IMR-90 (cell line): ENCODE measurements at regions not wholly inside any gene's neighbourhood (a gene's known extent, or its start where the extent isn't known, plus 50 kb on each side); places are given as distances from the start of the nearest gene placed in this dataset.

Source experiments
- CHD1 ChIP-seq: IDR thresholded peaks from 2 replicates; pipeline ENCODE4 v1.6.1; 2012; ENCODE audit warnings: low read depth, low read length, improper control_type of control experiment
- MAFK ChIP-seq: IDR thresholded peaks from 2 replicates; pipeline ENCODE4 v1.6.1; 2012; ENCODE audit warnings: low read depth, low read length, improper control_type of control experiment
- POLR2A ChIP-seq: IDR thresholded peaks from 2 replicates; pipeline ENCODE4 v1.6.1; 2012; ENCODE audit warnings: mild to moderate bottlenecking, low read depth, low read length
- RAD21 ChIP-seq: IDR thresholded peaks from 2 replicates; pipeline ENCODE4 v1.6.1; 2012; ENCODE audit warnings: low read length, improper control_type of control experiment
- TF ChIP-seq, protein P1 (sequence below): conservative IDR thresholded peaks from 2 replicates; pipeline ENCODE4 v1.5.1; 2012; ENCODE audit warnings: mild to moderate bottlenecking, low read depth, low read length, improper control_type of control experiment
- TF ChIP-seq, protein P2 (sequence below): fragments of 150-350 bp; IDR thresholded peaks from 2 replicates; pipeline ENCODE4 v1.6.1; 2016; ENCODE audit warnings: low read depth, mild to moderate bottlenecking, low read length, moderate library complexity, borderline replicate concordance

DNA sequence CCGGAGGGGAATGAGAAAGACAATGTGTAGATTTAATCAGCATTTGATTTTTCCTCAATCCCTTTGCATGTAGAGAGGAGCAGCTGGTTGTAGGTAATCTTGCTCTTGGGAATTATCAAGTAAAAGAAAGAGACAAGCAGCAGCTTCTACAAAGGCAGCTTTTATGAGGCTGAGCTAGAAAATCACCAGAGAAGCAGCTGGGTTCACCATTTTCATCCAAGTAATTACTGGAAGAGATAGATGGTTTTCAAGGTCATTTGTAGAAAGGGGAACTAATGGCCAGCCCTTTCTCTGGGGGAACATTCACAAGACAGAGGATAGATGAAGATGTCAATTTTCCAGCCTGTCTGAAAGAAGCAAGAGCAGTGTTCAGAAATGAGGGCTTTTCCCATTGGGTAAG is 113.0 kb downstream of the RND3 start:
- TF ChIP-seq, protein P1, sequence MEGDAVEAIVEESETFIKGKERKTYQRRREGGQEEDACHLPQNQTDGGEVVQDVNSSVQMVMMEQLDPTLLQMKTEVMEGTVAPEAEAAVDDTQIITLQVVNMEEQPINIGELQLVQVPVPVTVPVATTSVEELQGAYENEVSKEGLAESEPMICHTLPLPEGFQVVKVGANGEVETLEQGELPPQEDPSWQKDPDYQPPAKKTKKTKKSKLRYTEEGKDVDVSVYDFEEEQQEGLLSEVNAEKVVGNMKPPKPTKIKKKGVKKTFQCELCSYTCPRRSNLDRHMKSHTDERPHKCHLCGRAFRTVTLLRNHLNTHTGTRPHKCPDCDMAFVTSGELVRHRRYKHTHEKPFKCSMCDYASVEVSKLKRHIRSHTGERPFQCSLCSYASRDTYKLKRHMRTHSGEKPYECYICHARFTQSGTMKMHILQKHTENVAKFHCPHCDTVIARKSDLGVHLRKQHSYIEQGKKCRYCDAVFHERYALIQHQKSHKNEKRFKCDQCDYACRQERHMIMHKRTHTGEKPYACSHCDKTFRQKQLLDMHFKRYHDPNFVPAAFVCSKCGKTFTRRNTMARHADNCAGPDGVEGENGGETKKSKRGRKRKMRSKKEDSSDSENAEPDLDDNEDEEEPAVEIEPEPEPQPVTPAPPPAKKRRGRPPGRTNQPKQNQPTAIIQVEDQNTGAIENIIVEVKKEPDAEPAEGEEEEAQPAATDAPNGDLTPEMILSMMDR: no peak
- TF ChIP-seq RAD21: no peak
- TF ChIP-seq POLR2A: no peak
- no peak for TF ChIP-seq MAFK
- TF ChIP-seq, protein P2, sequence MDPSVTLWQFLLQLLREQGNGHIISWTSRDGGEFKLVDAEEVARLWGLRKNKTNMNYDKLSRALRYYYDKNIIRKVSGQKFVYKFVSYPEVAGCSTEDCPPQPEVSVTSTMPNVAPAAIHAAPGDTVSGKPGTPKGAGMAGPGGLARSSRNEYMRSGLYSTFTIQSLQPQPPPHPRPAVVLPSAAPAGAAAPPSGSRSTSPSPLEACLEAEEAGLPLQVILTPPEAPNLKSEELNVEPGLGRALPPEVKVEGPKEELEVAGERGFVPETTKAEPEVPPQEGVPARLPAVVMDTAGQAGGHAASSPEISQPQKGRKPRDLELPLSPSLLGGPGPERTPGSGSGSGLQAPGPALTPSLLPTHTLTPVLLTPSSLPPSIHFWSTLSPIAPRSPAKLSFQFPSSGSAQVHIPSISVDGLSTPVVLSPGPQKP: no peak
- no peak for TF ChIP-seq CHD1
